H9 (cell line): ENCODE measurements at regions not wholly inside any gene's neighbourhood (a gene's known extent, or its start where the extent isn't known, plus 50 kb on each side); places are given as distances from the start of the nearest gene placed in this dataset.

Experiments
- DNase-seq: peaks from one replicate; pipeline ENCODE4 v3.0.0-alpha.2; 2017
- H2AFZ ChIP-seq: one replicate; pipeline ENCODE4 v1.6.1; 2013; ENCODE audit warnings: mild to moderate bottlenecking, low read length, control low read depth, moderate library complexity
- H2AK5ac ChIP-seq: 2 replicates; pipeline ENCODE4 v1.6.1; 2013; ENCODE audit warnings: low read length, control low read depth, mixed read lengths; ENCODE audit not compliant: insufficient read length
- H2BK120ac ChIP-seq: one replicate; pipeline ENCODE4 v1.6.1; 2013; ENCODE audit warnings: low read depth, mild to moderate bottlenecking, low read length, control low read depth, inconsistent platforms; ENCODE audit not compliant: poor library complexity, severe bottlenecking
- H2BK12ac ChIP-seq: 2 replicates; pipeline ENCODE4 v1.6.1; 2013; ENCODE audit warnings: low read length, control low read depth, mixed read lengths, low read depth; ENCODE audit not compliant: insufficient read length
- H2BK15ac ChIP-seq: 2 replicates; pipeline ENCODE4 v1.6.1; 2013; ENCODE audit warnings: low read depth, low read length, control low read depth
- H2BK20ac ChIP-seq: one replicate; pipeline ENCODE4 v1.6.1; 2013; ENCODE audit warnings: low read depth, mild to moderate bottlenecking, low read length, control low read depth, inconsistent platforms; ENCODE audit not compliant: poor library complexity, severe bottlenecking
- H2BK5ac ChIP-seq: 2 replicates; pipeline ENCODE4 v1.6.1; 2013; ENCODE audit warnings: low read length, control low read depth, mixed read lengths; ENCODE audit not compliant: insufficient read length
- H3K14ac ChIP-seq: 2 replicates; pipeline ENCODE4 v1.6.1; 2013; ENCODE audit warnings: low read length, control low read depth; ENCODE audit not compliant: insufficient read depth
- H3K18ac ChIP-seq: 2 replicates; pipeline ENCODE4 v1.6.1; 2013; ENCODE audit warnings: low read depth, mild to moderate bottlenecking, mixed read lengths, low read length, control low read depth; ENCODE audit not compliant: insufficient read length
- H3K23ac ChIP-seq: 2 replicates; pipeline ENCODE4 v1.6.1; 2013; ENCODE audit warnings: low read length, control low read depth, mixed read lengths, low read depth; ENCODE audit not compliant: insufficient read length
- H3K23me2 ChIP-seq: 2 replicates; pipeline ENCODE4 v1.6.1; 2013; ENCODE audit warnings: low read depth, mild to moderate bottlenecking, mixed read lengths, low read length, control low read depth; ENCODE audit not compliant: insufficient read length, poor library complexity, severe bottlenecking
- H3K27ac ChIP-seq: 2 replicates; pipeline ENCODE4 v1.5.1; 2013; ENCODE audit warnings: low read length, control low read depth, mixed read lengths, low read depth; ENCODE audit not compliant: insufficient read length
- H3K27me3 ChIP-seq: 2 replicates; pipeline ENCODE4 v1.6.1; 2013; ENCODE audit warnings: low read length, control low read depth, inconsistent platforms; ENCODE audit not compliant: insufficient read depth
- H3K4ac ChIP-seq: 2 replicates; pipeline ENCODE4 v1.6.1; 2013; ENCODE audit warnings: low read depth, mild to moderate bottlenecking, control low read depth, inconsistent platforms, low read length, moderate library complexity
- H3K4me1 ChIP-seq: 2 replicates; pipeline ENCODE4 v1.6.1; 2013; ENCODE audit warnings: low read length, control low read depth, inconsistent platforms; ENCODE audit not compliant: insufficient read depth
- H3K4me2 ChIP-seq: 2 replicates; pipeline ENCODE4 v1.6.1; 2013; ENCODE audit warnings: low read length, control low read depth, mixed read lengths; ENCODE audit not compliant: insufficient read length, insufficient read depth
- H3K56ac ChIP-seq: 2 replicates; pipeline ENCODE4 v1.6.1; 2013; ENCODE audit warnings: low read depth, mild to moderate bottlenecking, mixed read lengths, low read length, control low read depth; ENCODE audit not compliant: insufficient read length
- H3K79me1 ChIP-seq: 2 replicates; pipeline ENCODE4 v1.6.1; 2013; ENCODE audit warnings: low read depth, mild to moderate bottlenecking, moderate library complexity, low read length, control low read depth, inconsistent platforms; ENCODE audit not compliant: insufficient read depth, poor library complexity, severe bottlenecking
- H3K79me2 ChIP-seq: 2 replicates; pipeline ENCODE4 v1.6.1; 2013; ENCODE audit warnings: low read length, control low read depth, inconsistent platforms; ENCODE audit not compliant: insufficient read depth
- H3K9ac ChIP-seq: 2 replicates; pipeline ENCODE4 v1.6.1; 2013; ENCODE audit warnings: low read length, control low read depth, mixed read lengths; ENCODE audit not compliant: insufficient read length; ENCODE audit errors: extremely low read depth
- H3K9me3 ChIP-seq: one replicate; pipeline ENCODE4 v1.6.1; 2013; ENCODE audit warnings: low read depth, low read length, inconsistent platforms; ENCODE audit not compliant: control insufficient read depth
- H3T11ph ChIP-seq: one replicate; pipeline ENCODE4 v1.6.1; 2013; ENCODE audit warnings: mild to moderate bottlenecking, low read length, control low read depth, inconsistent platforms
- H4K20me1 ChIP-seq: one replicate; pipeline ENCODE4 v1.6.1; 2013; ENCODE audit not compliant: control insufficient read depth, insufficient read length, insufficient read depth
- H4K5ac ChIP-seq: 2 replicates; pipeline ENCODE4 v1.6.1; 2013; ENCODE audit warnings: low read depth, mild to moderate bottlenecking, mixed read lengths, low read length, control low read depth; ENCODE audit not compliant: insufficient read length
- H4K8ac ChIP-seq: replicated peaks from 2 replicates; pipeline ENCODE4 v1.6.1; 2013; ENCODE audit warnings: low read length, control low read depth, mixed read lengths, low read depth; ENCODE audit not compliant: insufficient read length
- H4K91ac ChIP-seq: 2 replicates; pipeline ENCODE4 v1.6.1; 2013; ENCODE audit warnings: low read depth, mild to moderate bottlenecking, moderate library complexity, mixed read lengths, low read length, control low read depth; ENCODE audit not compliant: insufficient read length
- H3K27ac Mint-ChIP-seq, 3 experiments: 2 replicates in 2 of 3; 3 replicates in 1 of 3; pipeline ENCODE4 v1.8.0; 2020 to 2021; ENCODE audit warnings: mixed read lengths in 3 of 3, mild to moderate bottlenecking in 1 of 3, moderate library complexity in 1 of 3
- H3K27me3 Mint-ChIP-seq: 2 replicates; pipeline ENCODE4 v1.8.0; 2021; ENCODE audit warnings: low read depth, mild to moderate bottlenecking, moderate library complexity, mixed read lengths
- H3K36me3 Mint-ChIP-seq, 3 experiments: 2 replicates in 2 of 3; 3 replicates in 1 of 3; pipeline ENCODE4 v1.8.0; 2020 to 2021; ENCODE audit warnings: low read depth in 3 of 3, mixed read lengths in 3 of 3; ENCODE audit not compliant: insufficient read depth in 1 of 3
- H3K4me1 Mint-ChIP-seq, 2 experiments: 2 replicates each; pipeline ENCODE4 v1.8.0; 2020; ENCODE audit warnings: mixed read lengths in 2 of 2
- H3K4me3 Mint-ChIP-seq, 2 experiments: 2 replicates in 1 of 2; 3 replicates in 1 of 2; pipeline ENCODE4 v1.8.0; 2020 to 2021; ENCODE audit warnings: mild to moderate bottlenecking in 2 of 2, mixed read lengths in 2 of 2, moderate library complexity in 1 of 2
- H3K9me3 Mint-ChIP-seq, 2 experiments: 2 replicates in 1 of 2; 3 replicates in 1 of 2; pipeline ENCODE4 v1.8.0; 2020; ENCODE audit warnings: mild to moderate bottlenecking in 2 of 2, mixed read lengths in 2 of 2, moderate library complexity in 1 of 2
- CTCF ChIP-seq: fragments of 200-600 bp; sonication (generic); conservative IDR thresholded peaks from 3 replicates; pipeline ENCODE4 v1.8.0; 2021; ENCODE audit warnings: antibody characterized with exemption, mild to moderate bottlenecking
- WGBS: extraction: QIAGEN DNeasy Blood & Tissue Kit; methylation state at CpG from one replicate; pipeline ENCODE4 v1.1.7; 2013; ENCODE audit warnings: missing lambda C conversion rate, low lambda C conversion rate, mixed read lengths; ENCODE audit not compliant: insufficient read length; ENCODE audit errors: extremely low coverage; 5-methylcytosine and 5-hydroxymethylcytosine counted together

DNA sequence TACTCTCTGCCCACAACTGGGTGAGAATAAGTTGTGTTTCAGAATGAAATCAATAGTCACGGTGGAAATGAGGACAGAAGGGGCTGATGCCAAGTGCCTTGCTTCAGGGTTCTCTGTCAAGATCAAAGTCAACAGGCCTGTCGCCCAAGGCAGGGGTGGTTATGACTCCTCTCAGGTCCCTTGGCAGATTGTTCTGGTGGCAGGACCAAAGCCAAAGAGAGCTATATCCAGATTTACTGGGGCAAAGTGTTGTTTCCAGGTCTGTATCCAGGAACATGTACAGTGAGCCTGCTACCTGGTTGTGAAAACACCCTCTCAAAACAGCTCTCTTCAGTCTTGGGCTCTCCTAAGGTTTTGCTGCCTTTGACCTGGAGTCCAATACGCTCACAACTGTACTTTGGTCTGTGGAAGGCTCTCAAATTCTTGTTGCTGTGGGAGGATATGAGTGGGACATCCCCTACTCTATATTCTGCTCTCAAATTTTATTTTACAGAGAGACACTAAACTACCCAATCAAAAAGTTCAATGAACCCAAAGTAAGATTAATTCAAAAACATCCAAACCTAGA is 175.1 kb upstream of the ETV3 start:
- H3K27me3 Mint-ChIP-seq = peaks cover 4% of the 10 kb centered on the region; the same call in 1 of the 2 replicates
- H4K20me1 ChIP-seq = no peaks in the 10 kb centered on the region
- H3K18ac ChIP-seq = no peak overlapping the region
- no peak overlapping the region for H2BK12ac ChIP-seq
- no peak overlapping the region for H3K27ac ChIP-seq
- no peak for TF ChIP-seq CTCF
- H3K56ac ChIP-seq = no peak overlapping the region
- no peak overlapping the region for H3K9ac ChIP-seq
- H3K23ac ChIP-seq = no peak overlapping the region
- no peak overlapping the region for H3K14ac ChIP-seq
- H2BK20ac ChIP-seq = no peak overlapping the region
- no peaks in the 10 kb centered on the region for H3K27me3 ChIP-seq
- no peak overlapping the region for H3T11ph ChIP-seq
- H4K5ac ChIP-seq = no peak overlapping the region
- H2BK5ac ChIP-seq = no peak overlapping the region
- H3K36me3 Mint-ChIP-seq = peaks cover 2 to 13% (median 3%) of the 10 kb centered on the region in 3 experiments; a peak in 4 of 7 replicates
- no peak overlapping the region for H2BK120ac ChIP-seq
- peaks cover 21 to 23% of the 10 kb centered on the region in 2 experiments for H3K4me1 Mint-ChIP-seq
- no peak overlapping the region for H3K4ac ChIP-seq
- no peak for DNase-seq
- no peaks in the 10 kb centered on the region for H3K23me2 ChIP-seq
- no peak overlapping the region for H2BK15ac ChIP-seq
- no peak overlapping the region for H4K8ac ChIP-seq
- H3K9me3 ChIP-seq = no peaks in the 10 kb centered on the region
- WGBS = no CpG with 5 or more reads among the region's 3 CpGs
- no peak overlapping the region for H3K4me2 ChIP-seq
- no peak overlapping the region for H4K91ac ChIP-seq
- H3K27ac Mint-ChIP-seq = no peak overlapping the region
- no peak overlapping the region; a peak in 1 of 5 replicates for H3K4me3 Mint-ChIP-seq
- H3K79me1 ChIP-seq = no peaks in the 10 kb centered on the region
- no peak overlapping the region for H2AK5ac ChIP-seq
- H2AFZ ChIP-seq = no peak overlapping the region
- H3K4me1 ChIP-seq = peaks cover 5% of the 10 kb centered on the region; the same call in 1 of the 2 replicates
- no peaks in the 10 kb centered on the region for H3K79me2 ChIP-seq
- peaks cover 18 to 24% of the 10 kb centered on the region in 2 experiments for H3K9me3 Mint-ChIP-seq
